CD4-positive, alpha-beta memory T cell (primary cell): ENCODE measurements at regions not wholly inside any gene's neighbourhood (a gene's known extent, or its start where the extent isn't known, plus 50 kb on each side); places are given as distances from the start of the nearest gene placed in this dataset.

Experiments
- CTCF ChIA-PET: fragments of 350-600 bp; sonication (Branson Sonifier 250); formaldehyde crosslinking; loops from one replicate; lab custom pipeline; 2021; ENCODE audit warnings: inconsistent platforms; ENCODE audit not compliant: partially characterized antibody; lab: Charles Lee
- POLR2A ChIA-PET: fragments of 350-600 bp; sonication (Branson Sonifier 250); formaldehyde crosslinking; loops from one replicate; lab custom pipeline; 2021; ENCODE audit not compliant: partially characterized antibody; lab: Charles Lee
- DNase-seq, 5 donors: peaks; one replicate each; pipeline versions ENCODE4 v3.0.0 to v3.0.0-alpha.2; 2020 to 2022; ENCODE audit warnings: mixed read lengths in 1 of 5
- H3K27ac ChIP-seq: one replicate; pipeline ENCODE4 v1.7.0; 2013; ENCODE audit warnings: low read depth, low read length
- H3K27me3 ChIP-seq: 2 replicates; pipeline ENCODE4 v1.7.0; 2013; ENCODE audit warnings: mild to moderate bottlenecking, low read length, moderate library complexity; ENCODE audit not compliant: insufficient read depth
- H3K36me3 ChIP-seq: 2 replicates; pipeline ENCODE4 v1.7.0; 2013; ENCODE audit warnings: mild to moderate bottlenecking, low read length, moderate library complexity; ENCODE audit not compliant: insufficient read depth
- H3K4me1 ChIP-seq: 2 replicates; pipeline ENCODE4 v1.7.0; 2013; ENCODE audit warnings: mild to moderate bottlenecking, low read length, moderate library complexity; ENCODE audit not compliant: insufficient read depth
- H3K4me3 ChIP-seq, 2 donors: one replicate each; pipeline ENCODE4 v1.7.0; 2013; ENCODE audit warnings: low read length in 2 of 2, mild to moderate bottlenecking in 1 of 2
- H3K9me3 ChIP-seq, 2 donors: one replicate each; pipeline ENCODE4 v1.7.0; 2013; ENCODE audit warnings: low read length in 2 of 2, control low read depth in 1 of 2; ENCODE audit not compliant: control insufficient read depth in 1 of 2
- H3K27ac Mint-ChIP-seq, 7 donors: one replicate each; pipeline ENCODE4 v1.8.0; 2020 to 2021; ENCODE audit warnings: mixed read lengths in 7 of 7, mild to moderate bottlenecking in 6 of 7, inconsistent platforms in 3 of 7, moderate library complexity in 3 of 7
- H3K27me3 Mint-ChIP-seq, 2 donors: one replicate each; pipeline ENCODE4 v1.8.0; 2020 to 2021; ENCODE audit warnings: mixed read lengths in 2 of 2
- H3K36me3 Mint-ChIP-seq, 2 donors: one replicate each; pipeline ENCODE4 v1.8.0; 2020 to 2021; ENCODE audit warnings: mixed read lengths in 2 of 2, inconsistent platforms in 1 of 2, mild to moderate bottlenecking in 1 of 2
- H3K4me1 Mint-ChIP-seq, 4 donors: one replicate each; pipeline ENCODE4 v1.8.0; 2020 to 2021; ENCODE audit warnings: mixed read lengths in 4 of 4, mild to moderate bottlenecking in 1 of 4
- H3K4me3 Mint-ChIP-seq, 8 donors: one replicate each; pipeline ENCODE4 v1.8.0; 2020 to 2021; ENCODE audit warnings: mixed read lengths in 8 of 8, mild to moderate bottlenecking in 7 of 8, moderate library complexity in 6 of 8, inconsistent platforms in 3 of 8
- H3K9me3 Mint-ChIP-seq, 8 donors: one replicate each; pipeline ENCODE4 v1.8.0; 2020 to 2021; ENCODE audit warnings: mixed read lengths in 8 of 8, mild to moderate bottlenecking in 5 of 8, inconsistent platforms in 3 of 8, moderate library complexity in 1 of 8
- intact Hi-C: fragments of 100-400 bp; cut with micrococcal nuclease; formaldehyde crosslinking; loops from one replicate; pipeline ENCODE4 v1.15.1; 2023

DNA sequence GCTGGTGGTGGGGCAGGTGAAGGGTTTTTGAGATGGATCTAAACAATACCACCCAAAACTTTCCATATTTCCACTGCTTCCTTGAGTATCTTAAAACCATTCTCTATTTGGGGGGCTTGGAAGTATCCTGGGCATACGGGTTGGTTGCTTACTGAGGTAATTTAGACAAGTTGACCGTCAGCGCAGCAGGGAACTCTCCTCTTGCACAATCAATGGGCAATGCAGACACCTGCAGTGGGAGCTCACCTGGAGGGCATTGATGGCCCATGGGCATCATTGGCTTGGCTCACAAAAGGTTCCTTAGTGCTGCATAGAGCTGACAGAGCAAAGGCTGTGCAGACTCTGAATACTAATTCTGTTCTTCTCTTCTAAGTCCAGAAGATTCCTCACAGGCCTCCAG, 101.5 kb downstream of the EPDR1 start:
- Mint-ChIP-seq H3K27ac (no peak overlapping the region), H3K4me3 (no peak overlapping the region), H3K36me3 (no peaks in the 10 kb centered on the region), H3K9me3 (no peaks in the 10 kb centered on the region), H3K27me3 (peaks cover 4 to 10% of the 10 kb centered on the region in 2 donors), H3K4me1 (no peaks in the 10 kb centered on the region)
- Histone ChIP-seq H3K36me3 (no peaks in the 10 kb centered on the region), H3K27me3 (no peaks in the 10 kb centered on the region), H3K4me3 (no peak overlapping the region), H3K4me1 (no peaks in the 10 kb centered on the region), H3K9me3 (no peaks in the 10 kb centered on the region), H3K27ac (no peak overlapping the region)
- POLR2A ChIA-PET = no interaction called here
- intact Hi-C loops = no loop called here
- DNase-seq = no peak
- CTCF ChIA-PET = no interaction called here

DNA sequence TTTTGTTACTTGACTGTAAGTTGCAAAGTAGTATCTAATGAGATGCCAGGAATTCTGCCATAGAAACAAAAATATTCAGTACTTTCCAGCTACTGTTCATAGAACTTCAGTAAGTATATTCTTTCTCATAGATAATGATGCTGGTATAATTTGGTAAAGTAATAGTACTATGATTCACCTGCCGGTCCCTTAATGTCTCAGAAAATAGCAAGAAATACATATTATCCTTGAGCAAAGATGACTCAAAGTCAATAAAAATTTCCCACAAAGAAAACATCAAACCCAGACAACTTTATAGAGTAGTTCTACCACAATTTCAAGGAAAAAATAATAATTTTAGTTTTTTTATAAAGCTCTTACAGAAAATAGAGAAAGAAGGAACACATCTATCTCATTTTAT, 105.4 kb downstream of the EPDR1 start:
- POLR2A ChIA-PET = no interaction called here
- H3K27me3 ChIP-seq = no peaks in the 10 kb centered on the region
- no peak for DNase-seq
- no peaks in the 10 kb centered on the region for H3K4me1 Mint-ChIP-seq
- H3K4me3 ChIP-seq = no peak overlapping the region
- peaks cover 3 to 4% of the 10 kb centered on the region in 2 donors for H3K27me3 Mint-ChIP-seq
- no peaks in the 10 kb centered on the region for H3K36me3 Mint-ChIP-seq
- CTCF ChIA-PET = no interaction called here
- intact Hi-C loops = no loop called here
- H3K4me1 ChIP-seq = no peaks in the 10 kb centered on the region
- H3K27ac Mint-ChIP-seq = no peak overlapping the region
- no peak overlapping the region for H3K4me3 Mint-ChIP-seq
- no peaks in the 10 kb centered on the region for H3K9me3 ChIP-seq
- no peaks in the 10 kb centered on the region for H3K36me3 ChIP-seq
- no peak overlapping the region for H3K27ac ChIP-seq
- peaks cover 0 to 4% (median 0%) of the 10 kb centered on the region in 8 donors for H3K9me3 Mint-ChIP-seq

DNA sequence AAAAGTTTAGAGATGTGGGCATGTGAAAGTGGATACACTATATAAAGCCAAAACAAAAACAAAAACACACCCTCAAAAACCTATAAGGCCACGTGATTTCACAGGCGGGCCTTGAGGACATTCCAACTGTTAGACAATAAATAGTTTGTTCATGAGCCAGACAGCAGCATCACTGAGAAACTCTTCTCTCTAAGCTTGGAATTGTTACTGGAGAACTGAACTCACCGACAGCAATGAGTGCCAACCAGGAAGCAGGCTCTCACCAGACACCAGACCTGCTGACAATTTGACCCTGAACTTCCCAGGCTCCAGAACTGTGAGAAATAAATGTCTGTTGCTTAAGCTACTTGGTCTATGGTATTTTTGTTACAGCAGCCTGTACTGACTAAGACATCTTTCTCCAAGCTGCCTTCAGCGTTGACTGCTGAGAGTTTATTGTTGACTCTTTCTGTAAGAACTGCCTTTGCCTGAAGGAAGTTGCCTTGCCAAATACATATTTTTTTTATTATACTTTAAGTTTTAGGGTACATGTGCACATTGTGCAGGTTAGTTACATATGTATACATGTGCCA, 107.5 kb downstream of the EPDR1 start:
- Mint-ChIP-seq H3K27me3 (peaks cover 0 to 3% of the 10 kb centered on the region in 2 donors), H3K9me3 (peaks cover 0 to 4% (median 0%) of the 10 kb centered on the region in 8 donors), H3K36me3 (no peaks in the 10 kb centered on the region), H3K27ac (no peak overlapping the region), H3K4me3 (no peak overlapping the region), H3K4me1 (no peaks in the 10 kb centered on the region)
- H3K4me3 ChIP-seq = no peak overlapping the region
- H3K36me3 ChIP-seq = no peaks in the 10 kb centered on the region
- H3K4me1 ChIP-seq = no peaks in the 10 kb centered on the region
- POLR2A ChIA-PET = no interaction called here
- CTCF ChIA-PET = no interaction called here
- no peak overlapping the region for H3K27ac ChIP-seq
- no peak for DNase-seq
- H3K9me3 ChIP-seq = no peaks in the 10 kb centered on the region
- H3K27me3 ChIP-seq = no peaks in the 10 kb centered on the region
- intact Hi-C loops = no loop called here

DNA sequence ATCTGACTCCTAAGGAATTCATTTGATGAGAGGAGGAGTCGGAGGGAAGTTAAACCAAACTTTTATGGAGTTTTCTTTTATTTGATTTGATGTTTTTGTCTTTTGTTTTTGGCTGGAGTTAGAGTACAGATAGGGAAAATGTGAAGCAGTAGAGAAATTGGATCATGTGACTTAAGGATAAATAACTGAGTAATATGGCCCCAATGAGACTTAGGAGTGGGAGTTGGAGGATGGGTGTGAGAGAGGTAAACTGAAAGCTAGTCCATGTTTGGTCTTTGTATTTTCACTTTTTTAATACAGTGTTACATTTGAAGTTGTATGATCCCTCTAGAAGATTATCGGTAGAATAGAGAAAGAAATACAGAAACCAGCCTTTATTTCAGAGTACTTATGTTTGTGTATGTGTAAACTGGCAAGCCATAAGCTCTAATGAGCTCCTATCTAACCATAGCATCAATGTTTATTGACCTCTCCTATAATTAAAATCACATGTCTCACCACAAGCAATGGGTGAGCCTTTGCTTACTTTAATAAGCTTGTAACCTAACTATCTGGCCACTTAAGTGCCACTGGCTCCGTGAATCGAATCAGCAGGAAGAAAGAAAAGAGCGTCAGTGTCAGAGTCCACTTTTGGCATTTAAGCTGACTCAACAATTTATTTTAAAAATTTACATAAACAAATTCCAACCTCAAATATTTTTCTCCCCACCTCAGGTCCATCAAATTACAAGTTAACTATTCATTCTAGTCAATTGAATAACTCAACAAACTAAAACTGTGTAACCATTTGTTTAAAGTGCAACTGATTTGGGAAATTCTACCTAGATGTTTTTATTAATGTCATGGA, 113.8 kb downstream of the EPDR1 start:
- CTCF ChIA-PET = no interaction called here
- intact Hi-C loops = no loop called here
- no peaks in the 10 kb centered on the region for H3K36me3 ChIP-seq
- DNase-seq = no peak
- no peaks in the 10 kb centered on the region for H3K4me1 ChIP-seq
- no peak overlapping the region for H3K27ac ChIP-seq
- Mint-ChIP-seq H3K9me3 (peaks cover 0 to 9% (median 2%) of the 10 kb centered on the region in 8 donors), H3K36me3 (no peaks in the 10 kb centered on the region), H3K27ac (no peak overlapping the region), H3K4me1 (no peaks in the 10 kb centered on the region), H3K27me3 (peaks cover 1 to 8% of the 10 kb centered on the region in 2 donors), H3K4me3 (no peak overlapping the region)
- H3K27me3 ChIP-seq = no peaks in the 10 kb centered on the region
- H3K4me3 ChIP-seq = no peak overlapping the region
- POLR2A ChIA-PET = no interaction called here
- H3K9me3 ChIP-seq = no peaks in the 10 kb centered on the region

GRCh38 chr7:38040831-38041230, 120.4 kb downstream of the EPDR1 start:
- no peak overlapping the region for H3K4me3 ChIP-seq
- Mint-ChIP-seq H3K4me3 (no peak overlapping the region), H3K36me3 (no peaks in the 10 kb centered on the region), H3K4me1 (no peaks in the 10 kb centered on the region), H3K27me3 (peaks cover 5% of the 10 kb centered on the region in 2 donors), H3K9me3 (peaks cover 0 to 9% (median 2%) of the 10 kb centered on the region in 8 donors), H3K27ac (no peak overlapping the region)
- H3K27me3 ChIP-seq = no peaks in the 10 kb centered on the region
- H3K27ac ChIP-seq = no peak overlapping the region
- DNase-seq = no peak
- intact Hi-C loops = no loop called here
- CTCF ChIA-PET = no interaction called here
- no peaks in the 10 kb centered on the region for H3K9me3 ChIP-seq
- H3K36me3 ChIP-seq = no peaks in the 10 kb centered on the region
- no peaks in the 10 kb centered on the region for H3K4me1 ChIP-seq
- POLR2A ChIA-PET = no interaction called here

DNA sequence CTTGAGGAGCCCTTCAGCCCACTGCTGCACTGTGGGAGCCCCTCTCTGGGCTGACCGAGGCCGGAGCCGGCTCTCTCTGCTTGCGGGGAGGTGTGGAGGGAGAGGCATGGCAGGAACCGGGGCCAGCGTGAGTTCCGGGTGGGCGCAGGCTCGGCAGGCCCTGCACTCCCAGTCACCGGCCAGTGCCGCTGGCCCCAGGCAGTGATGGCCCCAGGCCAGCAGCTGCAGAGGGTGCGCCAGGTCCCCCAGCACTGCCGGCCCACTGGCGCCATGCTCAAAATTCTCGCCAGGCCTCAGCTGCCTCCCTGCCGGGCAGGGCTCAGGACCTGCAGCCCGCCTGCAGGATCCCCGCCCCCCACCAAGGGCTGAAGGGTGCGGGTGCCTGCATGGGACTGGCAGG, 128.4 kb upstream of the STARD3NL start:
- POLR2A ChIA-PET = no interaction called here

GRCh38 chr7:38051311-38051710, 126.7 kb upstream of the STARD3NL start:
- H3K4me3 Mint-ChIP-seq = no peak overlapping the region
- POLR2A ChIA-PET = no interaction called here
- H3K27ac ChIP-seq = no peak overlapping the region
- no peaks in the 10 kb centered on the region for H3K27me3 ChIP-seq
- DNase-seq = no peak
- H3K4me3 ChIP-seq = no peak overlapping the region
- H3K9me3 Mint-ChIP-seq = peaks cover 0 to 20% (median 13%) of the 10 kb centered on the region in 8 donors
- intact Hi-C loops = no loop called here
- no peaks in the 10 kb centered on the region for H3K4me1 Mint-ChIP-seq
- H3K9me3 ChIP-seq = no peaks in the 10 kb centered on the region
- no peaks in the 10 kb centered on the region for H3K36me3 ChIP-seq
- no peaks in the 10 kb centered on the region for H3K4me1 ChIP-seq
- H3K27ac Mint-ChIP-seq = no peak overlapping the region
- peaks cover 0 to 4% of the 10 kb centered on the region in 2 donors for H3K36me3 Mint-ChIP-seq
- CTCF ChIA-PET = no interaction called here
- peaks cover 8 to 15% of the 10 kb centered on the region in 2 donors for H3K27me3 Mint-ChIP-seq

More for the DNA sequence above, 128.4 kb upstream of the STARD3NL start:
- Histone ChIP-seq H3K27me3 (no peaks in the 10 kb centered on the region), H3K36me3 (no peaks in the 10 kb centered on the region), H3K4me3 (no peak overlapping the region), H3K9me3 (no peaks in the 10 kb centered on the region), H3K4me1 (no peaks in the 10 kb centered on the region), H3K27ac (no peak overlapping the region)
- Mint-ChIP-seq H3K4me3 (no peak overlapping the region), H3K4me1 (no peaks in the 10 kb centered on the region), H3K27me3 (peaks cover 8 to 15% of the 10 kb centered on the region in 2 donors), H3K27ac (no peak overlapping the region), H3K36me3 (peaks cover 0 to 4% of the 10 kb centered on the region in 2 donors), H3K9me3 (peaks cover 0 to 20% (median 13%) of the 10 kb centered on the region in 8 donors)
- no peak for DNase-seq
- intact Hi-C loops = no loop called here
- CTCF ChIA-PET = no interaction called here
